ENCODE measurements at regions not wholly inside any gene's neighbourhood (a gene's known extent, or its start where the extent isn't known, plus 50 kb on each side); places are given as distances from the start of the nearest gene placed in this dataset.

GRCh38 chr15:94747510-94747909, 516.1 kb downstream of the MCTP2 start (continued):
- TF ChIP-seq GABPA (IDR thresholded peaks at IDR 0.05; ENCODE audit: low read depth) (no peak), TAF1 (IDR thresholded peaks at IDR 0.05; ENCODE audit: borderline replicate concordance, low read depth, low read length) (no peak), FOXM1 (IDR thresholded peaks at IDR 0.05; ENCODE audit: low read depth) (no peak), NRF1 (IDR thresholded peaks at IDR 0.05; ENCODE audit: low read depth, low read length) (no peak)
- TF ChIP-seq, protein P1, sequence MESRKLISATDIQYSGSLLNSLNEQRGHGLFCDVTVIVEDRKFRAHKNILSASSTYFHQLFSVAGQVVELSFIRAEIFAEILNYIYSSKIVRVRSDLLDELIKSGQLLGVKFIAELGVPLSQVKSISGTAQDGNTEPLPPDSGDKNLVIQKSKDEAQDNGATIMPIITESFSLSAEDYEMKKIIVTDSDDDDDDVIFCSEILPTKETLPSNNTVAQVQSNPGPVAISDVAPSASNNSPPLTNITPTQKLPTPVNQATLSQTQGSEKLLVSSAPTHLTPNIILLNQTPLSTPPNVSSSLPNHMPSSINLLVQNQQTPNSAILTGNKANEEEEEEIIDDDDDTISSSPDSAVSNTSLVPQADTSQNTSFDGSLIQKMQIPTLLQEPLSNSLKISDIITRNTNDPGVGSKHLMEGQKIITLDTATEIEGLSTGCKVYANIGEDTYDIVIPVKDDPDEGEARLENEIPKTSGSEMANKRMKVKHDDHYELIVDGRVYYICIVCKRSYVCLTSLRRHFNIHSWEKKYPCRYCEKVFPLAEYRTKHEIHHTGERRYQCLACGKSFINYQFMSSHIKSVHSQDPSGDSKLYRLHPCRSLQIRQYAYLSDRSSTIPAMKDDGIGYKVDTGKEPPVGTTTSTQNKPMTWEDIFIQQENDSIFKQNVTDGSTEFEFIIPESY (IDR thresholded peaks at IDR 0.05; ENCODE audit: borderline replicate concordance, low read depth): no peak

DNA sequence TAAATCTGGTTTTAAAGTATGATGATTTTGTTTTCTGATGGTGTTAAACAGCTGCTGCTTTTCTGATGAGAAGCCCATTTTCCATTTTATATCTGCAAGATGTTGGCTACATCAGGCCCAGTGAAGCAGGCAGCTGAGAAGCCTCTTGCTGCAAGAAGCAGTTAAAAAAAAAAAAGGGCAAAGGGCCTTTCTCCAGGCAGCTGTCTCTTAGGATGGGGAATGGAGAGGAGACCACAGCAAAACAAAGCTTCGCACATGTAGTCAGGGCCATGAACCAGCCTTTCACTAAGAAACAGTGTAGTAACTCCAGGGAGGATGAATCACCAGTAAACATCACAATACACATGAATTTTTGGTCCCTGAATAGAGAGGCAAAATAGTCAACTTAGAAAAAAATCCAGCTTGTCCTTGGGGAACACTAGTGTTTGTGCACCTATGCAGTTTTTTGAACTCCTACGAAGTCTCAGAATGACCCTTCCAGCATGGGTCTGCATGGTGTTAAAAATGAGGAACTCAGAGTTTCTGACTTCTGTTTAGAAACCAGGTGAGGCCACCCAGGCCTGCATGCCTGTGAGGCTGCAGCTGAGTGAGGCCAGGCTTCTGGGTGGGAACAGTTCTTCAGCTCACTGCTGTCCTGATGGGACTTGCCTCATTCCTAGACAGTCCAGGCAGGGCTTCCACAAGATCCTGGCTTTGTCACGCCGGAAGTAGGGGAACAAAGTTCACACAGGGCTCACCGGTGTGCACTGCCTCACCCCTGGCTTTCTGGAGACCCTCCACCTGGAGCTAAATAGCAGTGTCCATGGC, 518.7 kb downstream of the MCTP2 start:
- TF ChIP-seq FOXJ3 (CRISPR knock-in tag; IDR thresholded peaks at IDR 0.05) (no peak), TAF1 (IDR thresholded peaks at IDR 0.05; ENCODE audit: borderline replicate concordance, low read depth, low read length) (no peak), POLR2AphosphoS5 (IDR thresholded peaks at IDR 0.05; ENCODE audit: low read depth, low read length) (no peak), FOSL2 (IDR thresholded peaks at IDR 0.05; ENCODE audit: borderline replicate concordance, low read depth) (no peak), RCOR1 (IDR thresholded peaks at IDR 0.05; ENCODE audit: low read length) (no peak), NFIC (IDR thresholded peaks at IDR 0.05; ENCODE audit: borderline replicate concordance) (no peak), NRF1 (IDR thresholded peaks at IDR 0.05; ENCODE audit: low read depth, low read length) (no peak), JUND (IDR thresholded peaks at IDR 0.05) (no peak), GATA2 (CRISPR knock-in tag; IDR thresholded peaks at IDR 0.05) (no peak), IRF3 (IDR thresholded peaks at IDR 0.05; ENCODE audit: low read depth, low read length) (no peak), PBX3 (IDR thresholded peaks at IDR 0.05) (no peak), EP300 (IDR thresholded peaks at IDR 0.05; ENCODE audit: borderline replicate concordance in 1 of 2, low read depth in 1 of 2, low read length in 1 of 2) (no peak), RAD21 (IDR thresholded peaks at IDR 0.05; ENCODE audit: low read length) (no peak)
- TF ChIP-seq, protein P2, sequence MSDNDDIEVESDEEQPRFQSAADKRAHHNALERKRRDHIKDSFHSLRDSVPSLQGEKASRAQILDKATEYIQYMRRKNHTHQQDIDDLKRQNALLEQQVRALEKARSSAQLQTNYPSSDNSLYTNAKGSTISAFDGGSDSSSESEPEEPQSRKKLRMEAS (IDR thresholded peaks at IDR 0.05; ENCODE audit: low read depth): no peak
- Histone ChIP-seq H3K4me1 (ENCODE audit: control insufficient read depth in 1 of 2, insufficient read depth in 2 of 2, low read depth in 1 of 2, low read length in 1 of 2) (no peaks in the 10 kb centered on the region), H3K4me3 (ENCODE audit: low read depth in 2 of 2, low read length in 1 of 2) (no peak overlapping the region), H3K4me2 (no peak overlapping the region), H3K9me2 (no peaks in the 10 kb centered on the region), H2AFZ (ENCODE audit: low read depth) (no peak overlapping the region), H3F3A (replicated peaks; ENCODE audit: insufficient read depth) (no peaks in the 10 kb centered on the region), H3K27ac (ENCODE audit: low read depth in 2 of 2, low read length in 1 of 2) (no peak overlapping the region), H3K9ac (no peak overlapping the region), H3K79me2 (ENCODE audit: insufficient read depth) (no peaks in the 10 kb centered on the region), H3K36me3 (replicated peaks in 1 of 2; ENCODE audit: control insufficient read depth in 1 of 2, insufficient read depth in 2 of 2, low read length in 1 of 2) (no peaks in the 10 kb centered on the region), H3K9me3 (0 out of 2 replicates have a peak, but pooled peaks cover 4% of the 10 kb centered on the region), H3K27me3 (ENCODE audit: insufficient read depth) (no peaks in the 10 kb centered on the region), H4K20me1 (ENCODE audit: insufficient read depth) (no peaks in the 10 kb centered on the region)
- ChIA-PET POLR2A (no interaction called here), CTCF (no interaction called here)
- no peak for DNase-seq
- WGBS (ENCODE audit: low lambda C conversion rate): 22% methylated on average over 3 of the region's 5 CpGs
